GM21447 (cell line): ENCODE measurements at regions not wholly inside any gene's neighbourhood (a gene's known extent, or its start where the extent isn't known, plus 50 kb on each side); places are given as distances from the start of the nearest gene placed in this dataset.

Experiments used
- ATAC-seq: cut with Tn5 transposase; IDR thresholded peaks from one replicate; pipeline ENCODE4 v1.9.1; 2021; ENCODE audit not compliant: unreplicated experiment

- ATAC-seq, result no peak
Measured at GRCh38 chr6:133170602-133171001, 70.6 kb upstream of the EYA4 start.

GRCh38 chr6:133171989-133172604, 69.1 kb upstream of the EYA4 start:
- ATAC-seq, result no peak

GRCh38 chr6:133173276-133173675, 67.9 kb upstream of the EYA4 start:
- no peak for ATAC-seq

- no peak for ATAC-seq
Measured at GRCh38 chr6:133179481-133179880, 61.7 kb upstream of the EYA4 start.

GRCh38 chr6:133183691-133184090, 57.5 kb upstream of the EYA4 start:
- ATAC-seq, result no peak

- no peak for ATAC-seq
Measured at GRCh38 chr6:133184798-133185372, 56.3 kb upstream of the EYA4 start.

GRCh38 chr6:133185731-133186130, 55.4 kb upstream of the EYA4 start:
- ATAC-seq, result no peak

GRCh38 chr6:133187114-133187513, 54.0 kb upstream of the EYA4 start:
- ATAC-seq, result no peak

GRCh38 chr6:133187657-133188453, 53.3 kb upstream of the EYA4 start:
- ATAC-seq, result no peak

GRCh38 chr6:133190912-133191311, 50.2 kb upstream of the EYA4 start:
- ATAC-seq, result no peak

GRCh38 chr6:133191323-133191722, 49.8 kb upstream of the EYA4 start:
- no peak for ATAC-seq
